Keratinocyte (primary cell): ENCODE measurements at regions not wholly inside any gene's neighbourhood (a gene's known extent, or its start where the extent isn't known, plus 50 kb on each side); places are given as distances from the start of the nearest gene placed in this dataset.

Experiments used
- small RNA-seq, 3 experiments: library from RNA; depleted of rRNA; stranded (forward); fragments of <200 nt; gene quantifications; one replicate each; pipeline ENCODE3, GENCODE V24; 2012; ENCODE audit warnings: low read depth in 3 of 3, low replicate concordance in 1 of 3; ENCODE audit not compliant: insufficient read length in 3 of 3

Small RNA genes in the stretch of these regions (small RNA-seq; reads per million reads assigned to genes)
- gene RNA5SP311: 0 reads per million in 3 experiments
